Inferior parietal cortex (tissue), 1 donor: ENCODE measurements at regions not wholly inside any gene's neighbourhood (a gene's known extent, or its start where the extent isn't known, plus 50 kb on each side); places are given as distances from the start of the nearest gene placed in this dataset.

Experiments used
- DNase-seq: peaks from one replicate; pipeline ENCODE4 v3.0.0-alpha.2; 2016; ENCODE audit errors: extremely low spot score

DNA sequence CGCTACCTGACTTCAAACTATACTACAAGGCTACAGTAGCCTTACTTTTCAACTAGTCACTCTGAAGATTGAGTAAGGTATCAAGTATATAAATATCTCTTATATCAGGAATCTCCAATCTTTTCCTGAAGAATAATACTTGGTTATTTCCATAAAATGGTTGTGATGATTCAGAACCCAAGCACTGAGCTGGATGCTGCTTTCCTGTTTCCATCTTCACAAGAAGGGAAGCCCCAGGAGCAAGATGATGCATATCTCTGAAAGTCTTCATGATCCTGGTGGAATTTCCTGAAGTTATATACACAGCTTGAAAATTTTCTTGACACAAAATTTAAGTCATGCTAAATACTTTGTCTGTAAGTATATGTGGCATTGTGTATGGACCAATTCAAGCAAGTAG is 243.9 kb upstream of the TANK start:
- no peak for DNase-seq

DNA sequence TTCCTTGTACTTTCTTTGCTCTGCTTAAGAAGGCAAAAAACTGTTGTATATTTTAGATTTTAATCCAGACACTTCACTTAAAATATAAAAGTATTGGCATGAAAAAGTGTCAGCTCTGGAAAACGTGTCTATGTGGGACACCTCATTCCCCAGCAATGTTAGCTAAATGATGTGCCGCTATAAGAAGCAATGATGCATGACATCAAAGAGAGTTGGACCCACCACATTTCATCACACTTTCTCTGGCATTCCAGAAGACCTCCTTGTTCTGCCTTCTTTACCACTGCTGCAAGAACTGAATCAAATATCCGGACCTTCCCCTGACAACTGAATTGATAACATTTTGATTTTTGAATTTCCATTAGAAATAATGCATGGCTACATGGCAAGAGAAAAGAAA is 242.4 kb upstream of the TANK start:
- no peak for DNase-seq

DNA sequence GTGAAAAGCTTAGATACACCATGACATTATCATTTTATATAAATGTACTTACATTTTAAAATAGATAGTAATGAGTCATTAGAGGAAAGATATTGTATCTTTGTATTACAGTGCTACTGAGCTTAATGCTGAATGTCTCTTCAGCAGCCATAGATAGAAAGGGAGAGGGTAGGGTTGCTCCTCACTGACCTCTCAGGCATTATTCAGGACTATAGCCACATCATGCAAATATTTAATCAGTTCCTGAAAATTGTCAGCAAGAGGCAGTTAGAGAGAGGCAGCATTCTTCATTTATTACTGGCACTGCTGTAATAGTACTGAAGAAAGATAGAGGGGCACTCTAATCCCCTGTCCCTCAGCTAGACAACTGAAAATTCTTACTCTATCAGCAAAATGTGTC is 242.0 kb upstream of the TANK start:
- no peak for DNase-seq

DNA sequence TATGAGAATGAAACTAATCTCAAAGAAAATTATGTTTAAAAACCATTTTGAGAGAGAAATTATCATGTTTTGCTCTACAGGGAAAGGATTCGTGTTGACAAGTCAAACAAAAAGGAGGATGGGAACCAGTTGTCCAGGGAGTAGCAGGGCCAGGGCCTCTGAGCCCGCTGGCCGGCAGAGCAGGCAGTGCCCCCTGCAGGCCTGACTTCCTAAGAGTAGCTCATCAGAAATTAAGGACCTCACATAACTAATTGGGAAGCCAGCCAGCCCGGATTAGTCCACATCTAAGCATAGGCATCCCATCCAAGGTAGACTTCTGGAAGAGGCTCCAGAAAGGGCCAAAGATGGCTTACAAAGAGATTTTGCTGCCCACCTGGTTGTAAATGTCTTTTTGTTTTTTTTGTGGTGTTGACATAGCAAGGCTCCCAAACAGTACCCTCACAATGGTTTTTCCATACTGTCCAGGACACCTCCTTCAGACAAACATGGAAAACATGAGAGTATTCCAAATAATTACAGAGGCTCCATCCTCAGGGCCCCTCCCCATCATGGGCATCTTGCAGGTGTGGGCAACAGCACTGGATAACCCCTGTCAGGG is 241.2 kb upstream of the TANK start:
- no peak for DNase-seq

DNA sequence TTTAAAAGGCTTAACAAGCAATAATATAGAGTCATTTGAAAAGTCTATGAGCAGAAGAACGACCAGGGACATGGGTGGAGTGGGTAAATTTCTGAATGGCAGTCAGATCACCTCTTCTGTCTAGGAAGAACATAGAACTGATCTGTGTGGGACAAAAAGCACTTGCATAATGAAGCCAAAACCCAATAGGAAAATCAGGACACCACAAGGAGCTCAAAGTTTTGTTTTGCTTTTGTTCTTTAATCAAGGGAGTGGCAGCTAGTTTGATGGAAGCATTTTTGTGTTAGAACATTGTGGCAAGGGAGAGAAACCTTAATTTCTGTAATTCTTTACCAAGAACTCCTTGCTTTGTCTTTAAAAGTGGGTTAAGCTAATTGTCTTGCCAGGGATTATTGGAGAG is 240.2 kb upstream of the TANK start:
- no peak for DNase-seq

DNA sequence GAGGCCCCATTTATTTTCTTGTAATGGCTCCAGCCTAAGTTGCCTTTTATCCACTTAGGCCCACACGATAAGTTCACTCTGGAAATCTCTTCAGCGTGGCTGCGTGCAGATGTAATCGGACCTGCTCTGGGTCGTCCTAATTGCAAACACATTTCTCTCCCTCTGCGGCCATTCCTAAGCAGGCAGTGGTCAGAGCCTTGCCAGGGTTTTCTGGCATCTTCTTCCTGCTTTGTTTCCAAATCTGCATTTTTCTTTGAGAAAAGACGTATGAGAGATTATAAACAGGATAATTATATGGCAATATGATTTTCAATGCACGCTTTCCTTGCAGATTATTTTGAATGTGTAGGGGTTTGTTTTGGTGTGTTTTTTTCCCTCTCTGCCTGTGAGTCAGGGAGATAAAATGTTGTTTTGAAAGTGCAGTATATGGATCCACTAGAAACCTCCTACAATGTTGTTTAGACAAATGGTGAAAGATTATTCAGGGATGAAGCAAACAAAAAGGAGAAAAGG is 239.4 kb upstream of the TANK start:
- no peak for DNase-seq

DNA sequence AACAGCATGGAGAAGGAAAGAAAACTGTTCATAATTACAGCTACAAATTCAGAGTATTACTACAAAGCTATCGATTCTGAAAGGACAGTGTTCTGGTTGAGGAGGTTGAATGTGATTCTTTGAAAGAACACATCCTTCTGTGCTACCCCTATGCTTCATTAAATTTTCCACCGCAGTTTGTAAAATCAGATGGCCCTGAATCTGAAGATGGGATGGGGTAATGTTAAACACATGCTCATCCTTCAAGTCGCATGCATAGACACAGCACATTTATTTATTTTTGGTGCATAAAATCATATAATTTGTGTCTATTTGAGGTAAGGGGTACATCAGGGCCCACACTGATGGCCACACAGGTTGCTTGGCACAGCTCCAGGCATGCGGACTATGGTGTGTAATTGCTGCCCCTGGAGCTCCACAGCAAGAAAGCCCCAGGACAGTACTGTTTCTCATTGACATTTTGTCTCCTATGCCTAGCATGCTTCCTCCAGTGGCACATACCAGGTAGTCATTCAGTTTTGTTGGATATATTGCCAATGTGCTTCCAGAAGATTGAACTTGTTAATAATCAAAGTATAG is 238.8 kb upstream of the TANK start:
- no peak for DNase-seq

DNA sequence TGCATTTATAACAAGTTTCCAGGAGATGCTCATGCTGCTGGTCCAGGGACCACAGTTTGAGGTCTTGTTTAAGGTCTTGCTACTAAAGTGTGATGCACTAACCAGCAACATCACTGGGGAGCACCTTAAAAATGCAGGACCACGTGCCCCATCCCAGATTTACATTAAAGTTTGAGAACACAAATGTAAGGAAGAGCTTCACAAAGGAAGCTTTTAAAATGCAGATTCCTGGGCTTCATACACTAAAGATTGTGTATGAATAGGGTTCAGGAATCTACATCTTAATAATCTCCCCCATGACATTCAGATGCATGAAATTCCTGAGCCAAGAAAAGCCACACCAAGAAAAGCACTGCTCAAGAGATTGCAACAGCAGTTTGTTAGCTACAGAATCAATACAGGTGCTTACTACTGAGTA is 235.3 kb upstream of the TANK start:
- DNase-seq = no peak

DNA sequence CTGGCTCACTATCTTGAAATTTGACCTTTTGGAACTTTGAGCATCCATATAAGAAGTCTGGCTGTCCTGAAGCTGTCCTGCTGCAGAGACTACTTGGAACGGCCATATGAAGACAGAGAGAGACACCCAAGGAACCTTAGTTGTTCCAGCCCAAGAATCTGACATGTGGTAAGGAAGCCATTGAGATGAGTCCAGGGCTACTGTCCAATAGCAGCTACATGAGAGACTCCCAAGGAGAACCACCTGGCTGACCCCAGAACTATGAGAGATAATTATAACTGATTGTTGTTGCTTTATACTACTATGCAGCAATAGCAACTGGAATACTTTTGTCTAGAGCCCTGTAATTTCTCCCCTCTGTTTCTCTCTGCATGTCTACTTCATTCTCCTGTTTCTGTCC is 234.3 kb upstream of the TANK start:
- no peak for DNase-seq

DNA sequence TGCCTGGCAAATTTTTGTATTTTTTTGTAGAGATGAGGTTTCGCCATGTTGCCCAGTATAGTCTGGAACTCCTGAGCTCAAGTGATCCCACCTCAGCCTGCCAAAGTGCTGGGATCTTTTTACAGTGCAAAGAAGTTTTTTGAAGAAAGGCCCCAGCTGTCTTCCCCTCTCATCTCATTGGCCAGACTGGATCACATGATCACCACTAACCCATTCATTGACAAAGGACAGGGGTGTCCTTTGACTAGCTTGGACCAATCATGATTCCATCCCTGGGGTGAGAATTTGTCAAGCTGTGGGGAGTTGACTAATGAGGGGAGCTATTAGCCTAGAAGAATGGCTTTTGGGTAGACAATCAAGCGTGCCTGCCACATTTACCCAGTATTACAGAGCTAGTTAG is 232.9 kb upstream of the TANK start:
- DNase-seq = no peak

DNA sequence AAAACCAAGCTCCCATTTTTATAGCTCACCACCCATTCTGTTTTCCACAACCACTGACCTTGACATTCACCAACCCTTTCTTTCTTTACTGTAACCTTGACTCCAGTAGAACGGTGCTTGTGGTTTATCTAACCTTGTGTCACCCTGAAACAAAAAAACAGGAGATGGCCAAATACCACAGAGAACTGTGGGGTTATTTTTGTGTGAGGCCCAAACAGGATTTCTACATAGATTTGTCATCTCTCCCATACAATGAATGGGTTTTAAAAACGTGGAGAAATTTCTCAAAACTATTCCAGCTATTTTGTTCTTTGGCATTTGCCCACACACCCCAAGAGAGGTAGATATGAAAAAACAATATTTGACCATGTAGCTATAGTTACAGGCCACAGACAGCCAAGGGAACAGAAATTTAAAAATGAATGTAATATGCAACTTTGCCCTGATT is 231.3 kb upstream of the TANK start:
- no peak for DNase-seq

DNA sequence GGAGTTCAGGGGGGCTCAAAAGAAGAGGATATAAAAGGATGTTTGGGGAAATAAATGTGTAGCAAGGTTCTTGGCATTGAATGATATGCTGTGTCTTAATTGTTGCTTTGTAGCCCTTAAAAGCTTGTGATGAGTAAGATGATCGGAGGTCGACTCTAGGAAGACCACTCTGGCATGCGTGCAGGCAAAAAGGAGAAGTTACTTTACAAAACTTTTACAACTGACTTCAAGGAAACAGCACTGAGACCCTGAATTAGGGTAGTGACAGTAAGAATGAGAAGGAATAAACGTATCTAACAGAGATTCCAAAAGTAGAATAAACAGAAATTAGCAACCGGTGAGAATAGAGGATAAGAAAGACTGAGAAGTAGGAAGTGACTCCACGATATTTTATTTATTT is 228.7 kb upstream of the TANK start:
- DNase-seq = no peak

DNA sequence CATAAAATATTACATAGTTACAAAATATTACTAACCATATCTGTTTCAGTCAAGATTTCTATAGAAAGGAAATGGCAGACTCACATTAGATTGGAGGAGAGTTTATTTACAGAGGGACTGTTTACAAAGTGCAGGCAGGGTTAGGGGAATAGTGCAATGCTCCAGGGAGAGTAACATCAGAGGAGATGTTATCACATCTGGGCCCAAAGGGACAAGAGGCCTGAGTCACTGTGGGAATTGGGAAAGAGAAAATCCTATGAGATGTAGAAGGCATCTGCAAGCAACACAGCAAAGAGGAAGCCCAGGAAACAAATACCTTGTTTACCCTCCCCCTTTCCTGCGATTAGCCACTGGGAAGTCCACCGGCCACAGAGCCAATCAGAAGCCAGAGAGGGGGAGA is 227.3 kb upstream of the TANK start:
- no peak for DNase-seq

DNA sequence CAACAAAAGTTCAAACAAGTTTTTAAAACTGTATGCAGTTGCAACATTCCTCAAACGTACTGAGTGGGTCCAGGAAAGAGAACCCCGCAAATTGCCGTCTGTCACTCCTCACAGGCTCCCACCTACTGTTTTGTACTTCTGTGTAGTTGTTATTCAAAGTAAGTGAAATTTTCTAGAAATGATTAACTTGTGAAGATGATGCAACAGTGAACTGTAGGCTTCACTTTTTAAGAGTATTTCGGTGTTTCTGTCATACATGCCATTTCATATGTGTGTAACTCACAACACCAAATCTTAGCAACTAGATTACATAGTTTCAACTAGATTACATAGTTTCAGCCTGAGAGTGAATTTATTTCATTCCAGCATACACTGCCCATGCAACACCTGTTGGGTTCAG is 226.0 kb upstream of the TANK start:
- DNase-seq = no peak

DNA sequence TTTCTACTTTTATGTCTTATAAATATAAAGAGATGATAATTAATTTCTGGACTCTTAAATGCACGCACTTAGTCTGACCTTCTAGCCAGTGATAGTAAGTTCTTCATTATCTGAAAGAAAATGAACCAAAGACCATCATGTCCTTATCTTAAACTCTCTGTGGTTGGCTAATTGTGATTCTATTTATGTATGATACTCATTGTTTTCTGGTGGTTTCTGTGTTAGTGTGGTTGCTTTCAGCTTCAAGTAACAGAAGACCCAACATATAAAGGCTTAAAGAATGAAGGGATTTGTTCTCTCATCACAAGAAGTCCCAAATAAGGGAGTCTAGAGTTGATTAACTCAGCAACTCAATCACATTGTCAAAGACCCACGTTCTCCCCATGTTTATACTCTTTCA is 225.2 kb upstream of the TANK start:
- DNase-seq = no peak

DNA sequence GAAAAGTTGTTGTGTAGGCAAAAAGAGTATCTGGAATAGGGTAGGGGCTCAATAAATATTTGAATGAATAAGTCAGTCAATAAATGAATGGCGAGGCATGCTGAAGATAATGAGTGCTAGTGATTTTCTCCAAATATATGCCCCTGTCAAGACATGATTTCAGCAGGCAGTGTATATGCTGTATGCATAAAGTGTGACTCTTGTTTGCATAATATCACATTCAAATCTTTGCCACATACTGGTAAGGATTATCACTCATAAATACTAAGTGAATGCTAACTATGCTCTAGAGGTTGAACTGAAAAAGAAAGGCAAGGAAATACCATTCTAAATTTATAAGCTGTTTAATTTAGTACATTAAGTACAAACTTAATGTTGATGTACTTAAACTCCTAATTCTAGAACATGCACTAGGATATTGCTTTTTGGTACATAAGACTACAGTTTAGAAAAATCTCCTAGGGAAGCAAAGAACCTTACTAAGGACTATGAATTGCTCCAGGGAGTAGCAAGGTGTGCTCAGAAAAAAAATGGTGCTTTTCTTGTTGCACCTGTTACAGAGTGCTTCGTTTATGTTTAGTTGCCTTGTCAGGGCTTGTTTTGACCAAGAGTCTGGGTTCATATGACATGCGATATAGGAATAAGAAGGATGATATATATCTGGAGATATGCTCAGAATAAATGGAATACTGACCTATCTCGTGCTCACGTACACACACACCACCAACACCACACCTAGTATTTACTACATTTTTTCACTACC is 224.0 kb upstream of the TANK start:
- DNase-seq = no peak

DNA sequence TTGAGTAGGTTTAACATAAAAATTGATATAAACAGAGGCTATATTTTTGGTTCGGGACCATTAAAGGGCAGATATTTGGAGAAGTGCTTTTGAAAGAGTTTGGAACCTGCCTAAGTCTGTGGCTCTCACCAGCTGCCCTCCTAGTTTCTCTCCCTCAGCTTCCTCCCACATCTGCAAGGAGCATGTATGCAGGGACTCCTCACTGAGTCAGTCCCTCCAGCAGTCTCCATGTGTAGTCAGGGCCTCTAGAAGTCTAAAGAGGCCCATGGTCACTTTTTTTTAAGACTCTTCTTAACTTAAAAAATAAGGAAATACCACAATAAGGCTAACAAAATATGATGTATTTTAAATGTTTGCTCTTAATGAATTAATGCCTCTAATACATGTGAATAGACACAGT is 220.0 kb upstream of the TANK start:
- no peak for DNase-seq

DNA sequence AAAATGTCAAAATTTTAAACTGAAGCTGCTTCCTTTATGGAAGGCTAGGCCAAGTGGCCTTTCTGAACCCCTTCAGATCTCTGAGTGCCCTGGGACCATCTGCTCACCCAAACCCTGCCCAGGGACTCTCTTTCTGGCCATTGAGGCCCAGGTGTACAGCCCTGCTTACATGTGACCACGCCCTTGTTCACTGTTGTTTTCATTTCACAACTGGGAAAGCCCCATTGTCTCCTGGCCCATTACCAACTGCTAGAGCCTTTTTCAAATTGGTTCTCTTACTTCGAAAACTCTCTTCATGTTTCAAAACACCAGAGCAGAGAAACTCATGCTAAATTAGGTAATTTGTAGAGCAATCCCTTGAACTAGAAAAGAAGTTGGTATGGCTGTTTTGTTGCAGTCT is 219.5 kb upstream of the TANK start:
- no peak for DNase-seq

DNA sequence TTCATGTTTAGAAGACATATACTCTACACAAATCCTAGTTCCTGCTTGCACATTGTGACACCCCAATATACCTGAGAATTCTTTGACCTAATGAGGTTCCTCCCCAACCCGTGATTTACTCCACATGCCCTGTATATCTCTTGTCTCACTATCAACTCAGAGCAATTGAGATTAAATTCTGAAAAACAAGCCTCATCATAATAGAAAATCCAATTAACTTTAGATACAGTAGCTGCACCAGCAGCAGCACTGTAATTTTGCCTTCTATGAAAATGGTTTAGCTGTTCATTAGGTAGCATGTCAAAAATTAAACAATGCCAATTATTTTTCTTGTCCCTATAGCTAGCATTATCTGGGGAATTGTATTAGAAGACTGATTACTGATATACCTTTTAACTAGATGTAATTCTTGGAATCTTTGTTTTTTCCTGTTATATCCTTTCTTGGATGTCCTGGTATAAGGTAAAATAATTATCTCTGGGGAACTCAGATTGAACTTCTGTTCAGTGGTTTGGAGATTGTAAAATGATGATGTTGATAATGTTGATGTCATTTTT is 218.9 kb upstream of the TANK start:
- no peak for DNase-seq

DNA sequence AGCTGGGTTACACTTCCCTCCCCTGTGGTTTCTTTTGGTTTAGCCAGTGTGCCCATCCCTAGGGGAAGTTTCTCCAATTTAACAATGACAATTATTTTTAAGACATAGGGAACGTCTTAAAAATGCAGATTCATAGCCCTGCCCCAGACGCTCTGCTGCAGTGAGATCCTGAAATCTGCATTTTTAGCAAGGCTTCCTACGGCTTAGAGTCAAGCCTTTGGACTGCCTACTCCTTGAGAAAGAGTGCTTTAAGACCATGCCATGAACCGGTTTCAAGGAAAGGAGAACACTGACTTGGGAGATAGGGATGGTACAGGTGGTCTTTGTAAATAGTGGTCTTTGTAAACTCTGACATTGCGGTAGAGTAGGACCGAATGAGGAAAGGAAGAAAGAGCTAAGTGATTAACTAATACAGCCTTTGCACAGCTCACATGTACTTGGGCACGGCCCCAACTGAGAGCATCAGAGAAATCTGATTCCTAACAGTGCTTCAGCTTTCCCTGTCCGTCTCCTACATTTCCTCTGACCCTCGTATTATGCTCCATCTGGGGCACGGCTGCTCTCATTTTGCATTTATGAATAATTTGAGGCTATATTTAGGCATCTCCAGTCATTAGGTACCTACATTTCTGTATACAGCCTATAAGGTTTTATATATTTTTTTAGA is 217.6 kb upstream of the TANK start:
- DNase-seq = no peak

DNA sequence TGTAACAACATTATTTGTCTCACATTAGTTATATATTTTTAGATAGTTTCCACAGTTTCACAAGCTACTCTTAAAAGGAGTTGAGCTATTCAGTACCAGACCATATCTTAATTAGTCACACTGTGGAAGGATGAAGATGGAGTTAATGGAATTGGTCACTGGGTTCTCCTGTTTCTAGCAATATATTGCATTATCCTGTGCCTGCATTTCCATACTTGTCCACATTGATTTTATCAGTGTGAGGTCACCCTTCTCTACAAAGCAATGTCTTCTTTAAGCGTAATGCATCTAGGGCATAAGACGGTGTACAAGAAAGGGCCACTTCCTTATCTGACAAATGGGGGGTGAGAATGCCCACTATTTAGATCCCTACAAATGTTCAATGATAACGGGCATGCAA is 216.8 kb upstream of the TANK start:
- DNase-seq = no peak

DNA sequence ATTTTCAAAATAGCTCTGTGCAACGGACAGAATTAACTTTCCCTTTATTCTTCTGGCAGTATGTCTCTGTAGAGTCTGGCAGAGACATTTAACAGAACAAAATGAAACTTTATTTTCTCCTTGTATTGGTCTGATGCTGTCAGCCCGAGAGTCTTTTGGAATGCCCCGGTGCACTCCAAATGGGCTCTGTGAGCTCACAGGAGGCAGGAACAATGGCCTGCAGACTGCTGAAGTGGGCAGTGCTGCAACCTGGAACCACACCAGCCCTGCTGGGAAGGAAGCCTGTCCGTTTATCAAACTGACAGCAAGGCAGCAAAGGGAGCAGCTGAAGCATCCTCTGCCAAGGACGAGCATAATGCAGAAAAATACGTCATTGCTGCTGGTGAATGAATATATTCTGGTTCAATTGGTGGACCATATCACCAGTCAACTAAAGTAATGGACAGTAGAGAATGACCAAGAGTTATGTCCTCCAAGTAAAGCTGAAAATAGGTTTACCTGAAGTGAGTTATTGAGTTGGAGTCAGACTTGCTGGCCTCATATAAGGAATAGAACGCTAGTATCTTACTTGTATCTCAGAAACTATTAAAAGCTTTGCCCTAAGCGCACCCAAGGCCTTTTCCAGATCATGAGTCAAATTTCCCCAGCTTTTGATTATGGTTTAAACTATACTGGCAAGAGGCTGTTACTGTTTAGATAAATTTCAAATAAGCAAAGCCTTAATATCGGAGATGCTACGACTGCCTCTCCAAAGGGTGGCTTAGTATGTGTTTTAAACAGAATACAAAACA is 207.6 kb upstream of the TANK start:
- DNase-seq = no peak
